Keratinocyte (primary cell): ENCODE measurements at regions not wholly inside any gene's neighbourhood (a gene's known extent, or its start where the extent isn't known, plus 50 kb on each side); places are given as distances from the start of the nearest gene placed in this dataset.

Source experiments
- DNase-seq: peaks from one replicate; pipeline ENCODE4 v3.0.0-alpha.2; 2011; ENCODE audit warnings: low read depth, missing footprints, low spot score
- FAIRE-seq: peaks from 2 replicates; lab custom pipeline; 2011; peaks lifted over from hg19 to GRCh38; lab: Jason Lieb, UNC
- H2AFZ ChIP-seq: 2 replicates; pipeline ENCODE4 v1.6.0; 2012; ENCODE audit warnings: low read length, control low read depth, inconsistent platforms; ENCODE audit not compliant: control insufficient read depth
- H3K27ac ChIP-seq: 2 replicates; pipeline ENCODE4 v1.5.1; 2011; ENCODE audit warnings: low read length; ENCODE audit not compliant: control insufficient read depth, insufficient read depth
- H3K27me3 ChIP-seq: 3 replicates; pipeline ENCODE4 v1.6.0; 2011; ENCODE audit warnings: low read length; ENCODE audit not compliant: control insufficient read depth, insufficient read depth; ENCODE audit errors: extremely low read depth
- H3K36me3 ChIP-seq, 2 experiments: 2 replicates in 1 of 2; 3 replicates in 1 of 2; pipeline ENCODE4 v1.5.1; 2011; ENCODE audit warnings: low read length in 2 of 2, mild to moderate bottlenecking in 1 of 2; ENCODE audit not compliant: control insufficient read depth in 2 of 2, insufficient read depth in 2 of 2; ENCODE audit errors: extremely low read depth in 1 of 2
- H3K4me1 ChIP-seq: 3 replicates; pipeline ENCODE4 v1.5.1; 2011; ENCODE audit warnings: low read length; ENCODE audit not compliant: control insufficient read depth, insufficient read depth; ENCODE audit errors: extremely low read depth
- H3K4me2 ChIP-seq: 3 replicates; pipeline ENCODE4 v1.6.0; 2011; ENCODE audit warnings: low read depth, low read length; ENCODE audit not compliant: control insufficient read depth, insufficient read depth; ENCODE audit errors: extremely low read depth
- H3K4me3 ChIP-seq, 3 experiments: fragments of 200-600 bp in 1 of 3; sonication (generic) in 1 of 3; 2 replicates in 2 of 3; 3 replicates in 1 of 3; pipeline ENCODE4 v1.5.1; 2011 to 2016; ENCODE audit warnings: low read length in 3 of 3, mild to moderate bottlenecking in 3 of 3, control low read depth in 2 of 3, inconsistent platforms in 1 of 3, low read depth in 1 of 3, mixed read lengths in 1 of 3, mixed run types in 1 of 3, moderate library complexity in 1 of 3; ENCODE audit not compliant: control insufficient read depth in 2 of 3, insufficient read depth in 2 of 3; ENCODE audit errors: extremely low read depth in 1 of 3
- H3K79me2 ChIP-seq: 2 replicates; pipeline ENCODE4 v1.6.0; 2012; ENCODE audit warnings: low read length; ENCODE audit not compliant: control insufficient read depth, insufficient read depth
- H3K9ac ChIP-seq: 3 replicates; pipeline ENCODE4 v1.6.0; 2011; ENCODE audit warnings: low read length; ENCODE audit not compliant: control insufficient read depth, insufficient read depth; ENCODE audit errors: extremely low read depth
- H3K9me1 ChIP-seq: 3 replicates; pipeline ENCODE4 v1.6.0; 2011; ENCODE audit warnings: low read length; ENCODE audit not compliant: control insufficient read depth, insufficient read depth; ENCODE audit errors: extremely low read depth
- H3K9me3 ChIP-seq: 2 replicates; pipeline ENCODE4 v1.5.1; 2012; ENCODE audit warnings: low read depth, low read length; ENCODE audit not compliant: control insufficient read depth
- H4K20me1 ChIP-seq: 3 replicates; pipeline ENCODE4 v1.6.0; 2011; ENCODE audit warnings: low read length; ENCODE audit not compliant: control insufficient read depth, insufficient read depth; ENCODE audit errors: extremely low read depth
- CTCF ChIP-seq, 3 experiments: IDR thresholded peaks in 1 of 3; conservative IDR thresholded peaks in 1 of 3; optimal IDR thresholded peaks in 1 of 3; 2 replicates in 2 of 3; 3 replicates in 1 of 3; pipeline versions ENCODE3 to v1.5.1; 2011; ENCODE audit warnings: low read length in 3 of 3, mild to moderate bottlenecking in 3 of 3, moderate library complexity in 2 of 3, control low read depth in 1 of 3, inconsistent platforms in 1 of 3; ENCODE audit not compliant: insufficient read depth in 2 of 3; ENCODE audit errors: extremely low read depth in 1 of 3
- EZH2 ChIP-seq: IDR thresholded peaks from one replicate; pipeline ENCODE4 v1.6.1; 2012; ENCODE audit warnings: inconsistent platforms, mild to moderate bottlenecking, low read length, moderate library complexity
- dilution Hi-C: fragments of 300-500 bp; cut with MboI; formaldehyde crosslinking; loops from one replicate; pipeline ENCODE4 v1.7.0; 2020; ENCODE audit warnings: low sequenced_read_pairs; ENCODE audit not compliant: extremely low pct_ligation_motif_present

- dilution Hi-C loops = no loop called here
- TF ChIP-seq EZH2 (no peak), CTCF (optimal IDR thresholded peaks at IDR 0.05 in 1 of 3, IDR thresholded peaks at IDR 0.05 in 1 of 3, conservative IDR thresholded peaks at IDR 0.05 in 1 of 3; ENCODE audit: extremely low read depth in 1 of 3, insufficient read depth in 2 of 3, low read length in 3 of 3) (no peak)
- no peak overlapping the region for H3K4me3 ChIP-seq
- FAIRE-seq (no peak), DNase-seq (no peak)
- no peak overlapping the region for H2AFZ ChIP-seq
- H3K27ac ChIP-seq = no peak overlapping the region
- H3K4me1 ChIP-seq = peaks cover 15% of the 10 kb centered on the region
- H3K9me1 ChIP-seq = no peaks in the 10 kb centered on the region
- H3K9me3 ChIP-seq = no peaks in the 10 kb centered on the region
- no peaks in the 10 kb centered on the region for H3K36me3 ChIP-seq
- H4K20me1 ChIP-seq = no peaks in the 10 kb centered on the region
- H3K4me2 ChIP-seq = no peak overlapping the region
- H3K9ac ChIP-seq = no peak overlapping the region
- no peaks in the 10 kb centered on the region for H3K27me3 ChIP-seq
- H3K79me2 ChIP-seq = no peaks in the 10 kb centered on the region
Measured at GRCh38 chr3:187941848-187942194, 196.6 kb upstream of the BCL6 start.

GRCh38 chr3:187942658-187943241 lies 197.5 kb upstream of the BCL6 start:
- no peak for TF ChIP-seq CTCF (optimal IDR thresholded peaks at IDR 0.05 in 1 of 3, IDR thresholded peaks at IDR 0.05 in 1 of 3, conservative IDR thresholded peaks at IDR 0.05 in 1 of 3; ENCODE audit: extremely low read depth in 1 of 3, insufficient read depth in 2 of 3, low read length in 3 of 3)
- TF ChIP-seq EZH2 = no peak

More at GRCh38 chr3:187942658-187943241, 197.5 kb upstream of the BCL6 start:
- peaks cover 19% of the 10 kb centered on the region for H3K4me1 ChIP-seq
- H3K9me1 ChIP-seq = no peaks in the 10 kb centered on the region
- no peak overlapping the region for H3K27ac ChIP-seq
- no peaks in the 10 kb centered on the region for H3K9me3 ChIP-seq
- no peaks in the 10 kb centered on the region for H4K20me1 ChIP-seq
- dilution Hi-C loops = no loop called here
- H3K4me2 ChIP-seq = no peak overlapping the region
- no peak overlapping the region for H3K4me3 ChIP-seq
- no peak overlapping the region for H2AFZ ChIP-seq
- no peaks in the 10 kb centered on the region for H3K27me3 ChIP-seq
- no peak overlapping the region for H3K9ac ChIP-seq
- H3K36me3 ChIP-seq = no peaks in the 10 kb centered on the region
- DNase-seq = no peak
- no peak for FAIRE-seq
- H3K79me2 ChIP-seq = no peaks in the 10 kb centered on the region
